HG03139 (cell line): ENCODE measurements at regions not wholly inside any gene's neighbourhood (a gene's known extent, or its start where the extent isn't known, plus 50 kb on each side); places are given as distances from the start of the nearest gene placed in this dataset.

ENCODE experiments used
- ATAC-seq: cut with Tn5 transposase; IDR thresholded peaks from one replicate; pipeline ENCODE4 v1.9.1; 2021; ENCODE audit not compliant: unreplicated experiment

DNA sequence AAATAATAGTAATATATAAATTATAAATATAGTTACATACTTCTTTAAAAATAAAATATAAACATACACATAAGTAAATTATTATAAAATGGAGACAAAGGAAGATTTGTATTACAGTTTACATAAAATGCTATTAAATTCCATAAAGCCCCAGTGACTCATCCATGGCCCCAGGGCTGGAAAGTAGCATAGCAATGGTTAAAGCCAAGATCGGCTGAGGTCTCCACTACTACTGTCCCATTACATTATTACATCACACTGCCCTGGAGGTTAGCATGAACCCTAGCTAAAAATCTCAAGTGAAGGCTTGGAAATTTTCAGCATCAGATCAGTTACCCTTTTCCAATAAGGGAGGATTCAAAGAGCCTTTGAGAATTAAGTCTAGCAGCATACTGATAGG, 936.2 kb downstream of the DSC3 start:
- ATAC-seq, result no peak

DNA sequence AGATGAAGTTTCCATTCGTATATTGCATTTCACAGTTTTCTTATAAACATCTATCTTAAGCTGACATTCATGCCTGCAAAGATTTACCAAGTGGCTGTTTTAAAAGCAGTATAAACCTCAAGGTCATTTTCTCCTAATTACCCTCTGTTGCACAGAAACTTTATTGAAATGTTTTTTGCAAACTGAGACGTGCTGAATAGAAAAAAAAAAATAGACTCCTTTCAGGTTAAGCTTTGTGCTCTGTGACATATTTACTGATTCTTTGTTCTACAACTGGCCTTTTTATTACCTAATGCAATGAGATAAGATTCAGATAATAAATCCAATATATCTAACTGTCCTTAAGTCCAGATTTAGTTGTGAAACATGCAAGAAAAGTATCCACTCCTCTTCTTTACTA, 938.7 kb downstream of the DSC3 start:
- no peak for ATAC-seq

DNA sequence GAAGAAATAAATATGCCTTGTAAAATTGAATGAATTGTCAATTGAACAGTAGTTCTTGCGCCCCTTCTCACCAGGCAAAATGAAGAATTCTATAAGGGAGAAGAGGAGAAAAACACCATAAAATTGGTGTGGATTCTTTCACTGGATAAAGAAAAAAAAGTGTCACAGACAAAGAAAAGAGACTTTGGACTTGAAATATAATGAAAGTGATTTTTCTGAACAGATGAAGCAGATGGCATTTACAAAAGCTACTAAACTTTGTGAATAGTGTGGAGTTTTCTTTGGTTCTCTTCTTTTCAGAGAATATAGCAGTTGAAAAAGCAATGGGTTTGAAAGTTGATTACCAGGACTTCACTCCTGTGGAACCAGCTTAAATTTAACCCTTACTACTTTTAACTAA, 945.7 kb downstream of the DSC3 start:
- ATAC-seq, result no peak

DNA sequence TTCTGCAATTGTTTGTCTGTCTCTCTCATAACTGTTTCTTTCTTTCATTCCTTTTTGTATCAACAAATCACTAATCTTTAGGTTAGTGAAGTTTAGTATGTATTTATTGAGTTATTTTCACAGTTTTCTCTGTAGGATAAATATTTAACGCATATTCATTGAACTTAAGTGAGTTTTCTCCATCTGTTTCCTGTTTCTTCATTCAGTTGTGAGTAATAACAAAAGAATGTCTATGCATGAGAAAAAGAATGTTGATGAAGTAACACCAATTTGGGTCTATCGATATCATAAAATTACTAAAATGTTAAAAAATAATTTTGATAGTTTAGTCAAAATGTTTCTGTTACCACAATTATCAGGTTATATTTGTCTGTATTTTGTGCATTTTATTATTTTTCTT, 948.0 kb downstream of the DSC3 start:
- ATAC-seq, result no peak

DNA sequence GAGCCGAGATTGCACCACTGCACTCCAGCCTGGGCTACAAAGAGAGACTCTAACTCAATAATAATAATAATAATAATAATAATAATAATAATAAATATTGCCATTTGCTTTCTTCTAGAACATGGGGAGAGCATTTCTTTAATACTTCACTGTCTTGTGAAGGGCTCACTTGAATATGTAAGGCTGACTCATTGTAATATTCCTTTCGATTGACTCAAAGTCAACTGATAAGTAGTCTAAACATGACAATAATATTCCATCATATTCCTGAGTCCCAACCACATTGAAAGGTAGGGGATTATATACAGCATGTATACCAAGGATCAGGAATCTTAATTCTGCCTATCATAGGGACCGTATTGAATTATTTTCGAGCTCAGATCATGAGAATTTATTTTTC, 949.2 kb downstream of the DSC3 start:
- no peak for ATAC-seq

DNA sequence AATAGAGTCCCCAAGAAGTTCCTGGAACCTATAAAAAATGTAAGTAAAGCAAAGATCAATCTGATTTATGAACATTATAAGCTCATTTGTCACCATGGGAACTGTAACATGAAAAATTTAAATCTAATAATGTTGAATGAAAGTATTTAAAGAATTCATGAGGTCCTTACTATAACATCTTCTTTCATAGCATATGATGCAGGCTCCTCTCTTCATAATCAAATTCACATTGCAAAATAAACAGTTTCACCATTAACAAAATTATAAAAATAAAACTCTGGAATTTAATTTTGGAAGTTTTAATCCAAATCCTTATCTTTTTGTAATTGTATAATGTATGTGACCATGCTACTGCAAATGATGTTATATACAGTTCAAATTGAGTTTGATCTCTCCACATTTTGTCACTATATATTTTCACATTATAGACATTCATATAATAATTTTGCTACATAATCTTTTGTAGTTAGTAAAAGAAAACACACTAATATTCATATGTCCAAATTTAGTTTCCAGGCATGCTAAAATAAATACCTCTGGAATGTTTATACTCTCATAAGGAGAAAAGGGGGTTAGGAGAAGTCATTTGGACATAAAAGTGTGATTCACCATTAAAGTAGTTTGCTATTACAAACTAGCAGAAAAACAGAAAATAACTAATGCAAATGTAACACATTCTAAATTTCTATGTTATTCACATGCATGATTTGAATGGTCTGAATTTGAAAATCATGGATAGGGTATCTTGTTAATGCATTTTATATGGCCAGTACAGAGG, 954.1 kb downstream of the DSC3 start:
- no peak for ATAC-seq

DNA sequence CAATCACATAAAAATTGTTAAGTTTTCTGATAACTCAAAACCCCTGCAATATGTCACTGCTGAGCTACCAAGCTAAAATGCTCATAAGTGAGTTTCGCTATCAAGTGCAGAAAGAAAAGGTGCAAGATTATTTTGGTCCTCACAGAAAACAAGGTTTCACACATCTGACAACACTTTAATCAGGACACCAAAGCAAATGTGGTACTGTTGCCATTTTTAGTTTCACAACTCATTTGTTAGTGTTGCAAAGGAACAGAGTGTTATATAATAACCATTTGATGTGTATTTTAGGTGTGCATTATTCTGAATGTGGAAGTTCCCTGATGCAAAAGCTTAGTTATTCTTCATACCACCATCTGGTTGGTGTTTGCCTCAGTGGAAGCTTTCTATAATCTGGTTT, 956.2 kb downstream of the DSC3 start:
- no peak for ATAC-seq

DNA sequence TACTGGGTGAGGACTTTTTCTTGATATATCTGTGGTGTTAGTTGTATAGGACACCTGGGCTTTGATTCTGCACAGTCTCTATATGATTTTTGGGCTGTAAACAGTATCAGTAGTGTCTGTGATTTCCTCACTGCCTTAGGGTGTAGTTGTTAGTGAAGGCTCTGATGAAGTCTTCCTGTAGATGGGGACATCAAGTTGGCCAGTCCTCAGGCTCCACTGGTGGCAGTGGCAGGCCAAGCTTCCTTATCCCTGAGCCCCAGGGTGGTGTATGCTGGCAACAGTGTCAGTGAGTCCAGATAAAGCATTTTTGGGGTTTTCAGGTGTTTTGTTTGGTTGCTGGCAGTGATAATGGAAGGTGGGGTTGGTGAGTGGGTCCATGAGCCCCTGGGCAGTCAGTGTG, 961.4 kb downstream of the DSC3 start:
- ATAC-seq, result no peak

DNA sequence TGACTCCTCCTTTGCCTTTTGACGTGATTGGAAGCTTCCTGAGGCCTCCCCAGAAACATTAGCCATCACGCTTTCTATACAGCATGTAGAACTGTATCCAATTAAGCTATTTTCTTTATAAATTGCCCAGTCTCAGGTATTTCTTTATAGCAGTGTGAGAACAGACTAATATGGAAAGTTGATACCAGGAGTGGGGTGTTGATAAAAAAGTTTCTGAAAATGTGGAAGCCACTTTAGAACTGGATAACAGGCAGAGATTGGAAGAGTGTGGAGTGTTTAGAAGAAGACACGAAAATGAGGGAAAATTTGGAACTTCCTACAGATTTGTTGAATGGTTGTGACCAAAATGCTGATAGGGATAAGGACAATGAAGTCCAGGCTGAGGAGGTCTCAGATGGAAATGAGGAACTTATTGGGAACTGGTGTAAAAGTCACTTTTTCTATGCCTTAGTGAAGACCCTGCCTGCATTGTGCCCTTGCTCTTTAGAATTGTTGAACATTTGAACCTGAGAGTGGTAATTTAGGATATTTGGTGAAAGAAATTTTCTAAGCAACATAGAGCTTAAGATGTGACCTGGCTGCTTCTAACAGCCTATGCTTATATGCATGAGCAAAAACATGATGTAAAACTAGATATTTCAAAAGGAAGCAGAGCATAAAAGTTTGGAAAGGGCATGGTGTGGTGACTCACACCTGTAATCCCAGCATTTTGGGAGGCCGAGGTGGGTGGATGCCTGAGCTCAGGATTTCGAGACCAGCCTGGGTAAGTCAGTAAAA, 969.7 kb downstream of the DSC3 start:
- no peak for ATAC-seq

DNA sequence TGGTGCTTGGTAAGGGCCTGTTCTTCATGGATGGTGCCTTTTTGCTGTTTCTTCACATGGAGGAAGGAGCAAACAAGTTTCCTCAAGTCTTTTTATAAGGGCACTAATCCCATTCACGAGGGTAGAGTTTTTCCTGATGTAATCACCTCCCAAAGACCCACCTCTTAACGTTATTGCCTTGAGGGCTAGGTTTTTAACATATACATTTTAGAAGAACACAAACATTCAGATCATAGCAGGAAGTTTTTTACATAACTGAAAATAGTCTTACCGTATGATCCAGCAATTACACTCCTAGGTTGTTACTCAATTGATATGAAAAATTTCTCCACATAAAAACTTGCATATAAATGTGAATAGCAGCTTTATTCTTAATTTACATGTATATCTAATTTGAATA, 976.3 kb downstream of the DSC3 start:
- no peak for ATAC-seq

DNA sequence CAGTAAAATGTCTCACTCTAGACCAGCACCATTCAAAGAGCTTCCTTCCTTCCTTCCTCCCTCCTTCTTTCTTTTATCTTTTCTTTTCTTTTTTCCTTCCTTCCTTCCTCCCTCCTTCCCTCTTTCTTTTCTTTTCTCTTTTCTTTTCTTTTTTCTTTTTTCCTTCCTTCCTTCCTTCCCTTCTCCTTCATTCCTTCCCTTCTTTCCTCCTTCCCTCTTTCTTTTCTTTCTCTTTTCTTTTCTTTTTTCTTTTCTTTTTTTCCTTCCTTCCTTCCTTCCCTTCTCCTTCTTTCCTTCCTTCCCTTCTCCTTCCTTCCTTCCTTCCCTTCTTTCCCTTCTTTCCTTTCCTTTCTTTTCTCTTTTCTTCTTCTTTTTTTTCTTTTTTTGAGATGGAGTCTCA, 985.1 kb downstream of the DSC3 start:
- no peak for ATAC-seq

DNA sequence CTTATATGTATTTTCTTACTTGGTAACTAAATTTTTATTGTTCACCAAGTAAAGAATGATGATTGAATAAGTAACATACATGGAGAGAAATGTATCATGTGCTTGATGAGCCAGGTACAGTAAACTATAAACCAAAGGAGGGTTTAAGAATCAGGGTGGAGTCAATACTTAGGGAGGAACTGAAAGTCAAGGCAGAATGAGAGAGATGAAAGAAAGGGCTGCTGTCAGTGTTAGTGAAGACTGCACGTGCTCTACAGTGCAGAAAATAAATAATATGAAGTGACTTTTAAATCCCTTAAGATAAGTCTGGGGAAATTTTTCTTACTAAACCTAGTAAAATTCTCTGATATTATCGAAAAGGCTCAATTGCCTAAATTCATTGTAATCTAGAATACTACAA, 986.0 kb downstream of the DSC3 start:
- ATAC-seq, result no peak

DNA sequence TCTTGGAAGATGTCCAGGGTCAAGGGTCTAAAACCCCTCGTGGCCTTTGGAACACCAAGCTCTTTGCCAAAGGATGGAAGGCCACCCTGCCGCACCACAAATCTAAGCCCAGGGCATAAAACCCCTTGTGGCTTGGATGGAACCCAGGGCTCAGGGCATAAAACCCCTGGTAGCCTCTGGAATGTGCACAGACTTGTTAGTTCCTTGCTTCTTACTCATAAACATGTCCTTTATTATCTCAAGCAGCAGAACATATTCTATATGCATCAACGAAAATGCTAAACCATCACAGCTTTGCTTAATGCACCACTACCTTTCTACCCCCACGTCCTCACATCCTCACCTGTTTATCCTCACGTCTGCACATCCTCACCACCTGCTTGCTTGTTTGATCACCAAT, 998.0 kb downstream of the DSC3 start:
- ATAC-seq, result no peak

DNA sequence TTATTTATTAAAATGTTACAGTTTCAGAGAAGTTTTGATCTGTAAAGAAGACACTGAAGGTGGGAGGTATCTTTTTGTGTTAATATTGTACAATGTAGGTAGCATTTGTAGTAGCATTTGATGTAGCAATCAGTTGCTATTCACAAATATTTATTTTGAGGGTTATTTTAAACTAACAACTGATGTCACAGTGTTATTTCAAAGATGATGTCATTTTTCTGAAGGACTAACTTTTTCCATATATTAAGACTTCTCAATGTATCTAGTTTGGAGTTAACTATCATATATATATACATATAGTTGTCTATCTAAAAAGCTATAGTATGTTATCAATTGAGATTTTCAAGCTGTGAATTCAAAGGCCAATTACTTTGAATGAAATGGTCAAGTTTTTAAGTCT, 1003.3 kb downstream of the DSC3 start:
- ATAC-seq, result no peak

DNA sequence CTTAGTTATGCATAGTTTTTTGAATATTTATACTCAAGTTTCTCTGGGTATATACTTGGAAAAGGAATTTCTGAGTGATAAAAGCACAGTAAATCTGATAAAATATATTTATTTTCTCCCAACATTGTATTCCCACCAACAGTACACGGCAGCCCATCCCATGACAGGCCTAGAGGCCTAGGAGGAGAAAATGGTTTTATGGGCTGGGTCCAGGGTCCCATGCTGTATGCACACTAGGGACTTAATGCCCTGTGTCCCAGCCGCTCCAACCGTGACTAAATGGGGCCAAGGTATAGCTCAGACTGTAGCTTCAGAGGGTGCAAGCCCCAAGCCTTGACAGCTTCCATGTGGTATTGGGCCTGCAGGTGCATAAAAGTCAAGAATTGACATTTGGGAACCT, 1007.7 kb downstream of the DSC3 start:
- no peak for ATAC-seq

DNA sequence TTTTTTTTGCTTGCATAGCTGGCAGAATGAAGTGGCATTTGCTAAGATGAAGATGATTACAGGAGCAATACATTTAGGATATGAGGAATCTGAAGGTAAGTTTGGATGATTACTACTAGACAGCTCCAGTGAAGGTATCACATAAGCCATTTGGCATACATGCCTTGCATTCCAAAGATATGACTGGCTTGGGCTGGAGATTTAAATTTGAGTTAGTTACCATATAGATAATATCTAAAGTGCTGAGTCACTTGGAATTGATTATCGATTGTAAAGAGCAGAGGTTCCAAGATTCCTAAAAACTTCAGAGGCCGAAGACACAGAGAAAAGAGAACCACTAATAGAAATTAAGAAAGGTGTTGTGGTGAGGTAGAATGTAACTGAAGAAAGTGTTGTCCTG, 1026.4 kb downstream of the DSC3 start:
- ATAC-seq, result no peak

DNA sequence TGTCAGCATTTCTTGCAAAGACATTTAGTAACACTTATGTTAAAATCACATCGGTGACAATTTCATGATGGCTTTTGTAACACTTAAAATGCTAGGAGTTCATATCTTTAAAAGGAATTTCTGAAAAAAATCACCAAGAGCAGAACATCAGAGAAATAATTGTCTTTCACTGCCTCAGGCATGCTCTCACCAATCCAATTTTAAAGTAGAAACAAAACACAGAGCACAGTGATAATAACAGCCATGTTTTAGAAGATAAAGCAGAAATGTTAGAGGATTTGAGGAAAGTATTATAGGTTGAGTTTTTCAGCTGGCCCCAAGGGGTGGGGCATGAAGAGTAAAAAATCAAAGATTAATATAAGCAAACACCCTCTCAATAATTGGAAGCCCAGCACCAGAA, 1037.6 kb downstream of the DSC3 start:
- ATAC-seq, result no peak

DNA sequence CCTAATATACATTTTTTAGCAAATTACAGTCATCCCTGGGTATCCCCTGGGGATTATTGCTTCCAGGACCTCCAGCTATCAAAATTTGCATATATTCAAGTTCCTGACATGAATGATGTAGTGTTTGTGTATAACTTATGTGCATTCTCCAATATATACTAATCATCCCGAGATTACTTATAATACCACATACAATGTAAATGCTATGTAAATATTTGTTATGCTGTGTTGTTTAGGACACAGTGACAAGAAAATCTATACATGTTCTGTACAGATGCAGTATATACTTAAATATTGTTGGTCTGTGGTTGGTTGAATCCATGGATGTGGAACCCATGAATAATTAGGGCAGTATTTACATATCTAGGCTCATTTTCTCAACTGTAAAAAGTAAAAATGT, 1060.3 kb downstream of the DSC3 start:
- ATAC-seq, result no peak

DNA sequence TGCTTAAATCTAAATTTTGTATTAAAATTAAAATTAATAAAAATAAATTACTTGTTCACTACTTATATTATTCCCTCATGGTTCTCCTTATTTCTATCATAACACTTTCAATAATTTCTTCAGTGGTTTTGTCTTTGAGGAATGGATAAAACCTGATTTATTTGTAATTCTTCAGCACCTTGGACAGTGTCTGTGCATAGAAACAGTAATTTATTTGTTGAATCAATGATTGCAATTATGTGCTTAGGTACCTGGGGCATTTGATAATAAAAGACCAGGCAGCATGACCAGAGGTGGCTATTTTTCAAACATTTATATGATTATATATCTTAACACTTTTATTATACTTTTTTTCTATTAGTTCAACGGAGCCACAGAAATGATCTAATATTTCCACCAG, 1062.7 kb downstream of the DSC3 start:
- ATAC-seq, result no peak

DNA sequence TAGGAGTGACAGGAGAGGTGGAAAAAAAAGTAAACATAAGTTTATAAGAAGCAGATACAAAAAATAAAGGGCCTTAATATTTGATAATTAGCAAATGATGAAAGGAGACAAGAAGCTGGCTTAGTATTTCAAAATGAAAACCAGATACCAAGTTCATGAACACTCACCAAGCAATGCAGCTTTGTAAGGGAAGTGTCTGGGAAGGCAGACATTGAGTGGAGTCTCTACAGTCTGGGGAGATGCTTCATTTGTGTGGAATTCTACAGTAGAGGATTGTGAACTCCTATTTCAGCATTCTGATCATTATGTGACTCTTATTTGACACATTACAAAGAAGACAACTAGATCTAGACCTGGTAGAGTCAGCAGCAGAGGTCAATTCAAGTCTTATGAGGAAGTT, 1072.7 kb downstream of the DSC3 start:
- no peak for ATAC-seq

DNA sequence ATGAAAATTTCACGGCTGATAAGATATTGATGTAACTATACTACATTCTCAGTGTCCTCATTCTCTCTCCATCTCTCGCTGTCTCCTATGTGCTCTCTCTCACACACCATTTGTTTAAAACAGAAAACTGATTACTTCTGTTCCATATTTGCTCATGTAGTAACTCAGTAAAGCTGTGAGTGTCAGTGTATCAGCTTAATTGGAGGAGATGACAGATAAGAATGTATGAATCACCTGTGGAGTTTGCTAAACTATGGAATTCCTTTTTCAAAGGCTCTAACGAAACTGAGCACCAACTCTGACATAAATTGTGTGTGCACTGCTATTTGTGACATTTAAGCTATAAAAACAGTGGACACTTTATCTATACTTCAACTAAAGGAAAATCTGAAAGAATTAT, 1080.0 kb downstream of the DSC3 start:
- ATAC-seq, result no peak

DNA sequence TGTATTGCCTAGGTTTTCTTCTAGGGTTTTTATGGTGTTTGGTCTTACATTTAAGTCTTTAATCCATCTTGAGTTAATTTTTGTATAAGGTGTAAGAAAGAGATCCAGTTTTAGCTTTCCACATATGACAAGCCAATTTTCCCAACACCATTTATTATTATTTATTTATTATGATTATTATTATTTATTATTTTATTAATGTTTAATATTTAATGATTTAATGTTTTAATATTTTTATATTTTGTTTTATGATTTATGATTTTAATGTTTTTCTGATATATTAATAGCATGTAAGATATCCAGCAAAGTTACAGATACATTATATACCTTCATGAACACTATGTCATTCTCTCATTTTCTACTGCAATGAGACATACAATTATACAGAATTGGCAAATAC, 1082.0 kb downstream of the DSC3 start:
- no peak for ATAC-seq

DNA sequence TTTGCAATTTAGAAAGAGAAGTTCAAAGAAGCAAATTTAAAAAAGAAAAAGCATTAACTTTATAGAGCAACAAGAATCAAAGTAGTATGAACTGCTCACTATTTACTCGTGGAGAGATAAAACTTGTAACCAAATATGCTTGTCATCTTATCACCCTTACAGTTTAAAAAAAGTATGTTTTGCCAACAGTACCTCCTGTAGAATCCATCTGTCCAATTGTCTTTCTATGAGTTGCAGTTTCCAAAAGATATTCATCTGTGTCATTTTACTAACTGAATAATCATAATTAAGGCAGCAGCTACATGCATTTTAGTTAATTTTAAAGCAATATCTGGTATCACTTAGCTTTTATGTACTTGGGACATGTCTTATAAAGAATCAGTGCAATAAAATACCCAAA, 1112.3 kb downstream of the DSC3 start:
- ATAC-seq, result no peak
